NT2/D1 (cell line): ENCODE measurements at regions not wholly inside any gene's neighbourhood (a gene's known extent, or its start where the extent isn't known, plus 50 kb on each side); places are given as distances from the start of the nearest gene placed in this dataset.

Source experiments
- YY1 ChIP-seq: IDR thresholded peaks from 2 replicates; pipeline ENCODE4 v1.6.1; 2011; ENCODE audit not compliant: insufficient read length, insufficient read depth
- ZNF274 ChIP-seq: IDR thresholded peaks from 2 replicates; pipeline ENCODE4 v1.6.1; 2011; ENCODE audit warnings: mild to moderate bottlenecking, low read depth, low read length

GRCh38 chr3:65259946-65260345 is 572.1 kb upstream of the ADAMTS9 start:
- TF ChIP-seq ZNF274 (no peak), YY1 (no peak)
